ENCODE measurements at regions not wholly inside any gene's neighbourhood (a gene's known extent, or its start where the extent isn't known, plus 50 kb on each side); places are given as distances from the start of the nearest gene placed in this dataset.

- TF ChIP-seq CTCF (IDR thresholded peaks at IDR 0.05; ENCODE audit: insufficient read depth, low read length) = no peak
- no peak for TF ChIP-seq POLR2AphosphoS5 (IDR thresholded peaks at IDR 0.05; ENCODE audit: low read depth)
Measured at GRCh38 chr2:147642765-147643164, 202.1 kb upstream of the ACVR2A start.

Data from HL-60 (cell line).